HepG2 (cell line): ENCODE measurements at regions not wholly inside any gene's neighbourhood (a gene's known extent, or its start where the extent isn't known, plus 50 kb on each side); places are given as distances from the start of the nearest gene placed in this dataset.

Experiments used
- ATAC-seq: fragments of 200-7000 bp; cut with Tn5 transposase; 3 replicates; pipeline ENCODE4 v1.9.1; 2020; ENCODE audit warnings: mild to moderate bottlenecking, moderate library complexity
- BruUV-seq: library from RNA; stranded (reverse); fragments of 400-500 nt; replicated peaks from 2 replicates; lab custom pipeline; 2021; lab: Mats Ljungman, UMichigan
- CTCF ChIA-PET: fragments of 300-600 bp; formaldehyde crosslinking; extraction: SDS; loops from one replicate; lab custom pipeline; 2021; ENCODE audit warnings: low total read pairs, inconsistent platforms, low intra/inter-chr PET ratio; lab: Yijun Ruan, JAX
- POLR2A ChIA-PET: fragments of 350-600 bp; sonication (Branson Sonifier 250); formaldehyde crosslinking; loops from one replicate; lab custom pipeline; 2020; ENCODE audit warnings: antibody characterized with exemption, inconsistent platforms; lab: Yijun Ruan, JAX
- DNase-seq: peaks from one replicate; pipeline ENCODE4 v3.0.0-alpha.2; 2015; ENCODE audit warnings: low spot score
- FAIRE-seq: peaks from 3 replicates; lab custom pipeline; 2011; peaks lifted over from hg19 to GRCh38; lab: Jason Lieb, UNC
- H2AFZ ChIP-seq: one replicate; pipeline ENCODE4 v1.6.1; 2011; ENCODE audit warnings: low read length, inconsistent platforms
- H3K27ac ChIP-seq: fragments of 300-600 bp; 3 replicates; pipeline ENCODE4 v1.8.0; 2011; ENCODE audit warnings: mixed run types, mild to moderate bottlenecking, mixed read lengths, low read length, inconsistent platforms; ENCODE audit not compliant: insufficient read depth; ENCODE audit errors: extremely low read length
- H3K27me3 ChIP-seq, 2 experiments: fragments of 200-600 bp in 1 of 2; 2 replicates in 1 of 2; 3 replicates in 1 of 2; pipeline versions ENCODE4 v1.6.0 to v1.8.0; 2011; ENCODE audit warnings: low read length in 2 of 2, mild to moderate bottlenecking in 2 of 2, moderate library complexity in 2 of 2, inconsistent platforms in 1 of 2; ENCODE audit not compliant: insufficient read depth in 2 of 2, control insufficient read depth in 1 of 2
- H3K36me3 ChIP-seq, 2 experiments: fragments of 200-600 bp in 1 of 2; replicated peaks in 1 of 2; 2 replicates in 1 of 2; 3 replicates in 1 of 2; pipeline versions ENCODE4 v1.5.1 to v1.8.0; 2011; ENCODE audit warnings: low read length in 2 of 2, inconsistent platforms in 1 of 2; ENCODE audit not compliant: insufficient read depth in 2 of 2, control insufficient read depth in 1 of 2
- H3K4me1 ChIP-seq: 2 replicates; pipeline ENCODE4 v1.5.1; 2012; ENCODE audit warnings: low read length, inconsistent platforms; ENCODE audit not compliant: insufficient read depth
- H3K4me2 ChIP-seq: 2 replicates; pipeline ENCODE4 v1.6.0; 2011; ENCODE audit warnings: low read depth, low read length, inconsistent platforms
- H3K4me3 ChIP-seq, 3 experiments: fragments of 200-600 bp in 1 of 3; sonication (generic), shearing (Covaris generic) in 1 of 3; replicated peaks in 1 of 3; 2 replicates each; pipeline ENCODE4 v1.5.1; 2011 to 2016; ENCODE audit warnings: low read length in 3 of 3, inconsistent platforms in 2 of 3, low read depth in 2 of 3, mild to moderate bottlenecking in 2 of 3, control low read depth in 1 of 3, mixed read lengths in 1 of 3; ENCODE audit not compliant: insufficient read depth in 1 of 3
- H3K79me2 ChIP-seq: one replicate; pipeline ENCODE4 v1.6.1; 2011; ENCODE audit warnings: low read length, inconsistent platforms; ENCODE audit not compliant: insufficient read depth
- H3K9ac ChIP-seq: 2 replicates; pipeline ENCODE4 v1.6.0; 2011; ENCODE audit warnings: mild to moderate bottlenecking, low read depth, low read length, inconsistent platforms; ENCODE audit not compliant: insufficient read depth
- H3K9me3 ChIP-seq: 2 replicates; pipeline ENCODE4 v1.5.1; 2012; ENCODE audit warnings: mild to moderate bottlenecking, low read length
- H4K20me1 ChIP-seq: 2 replicates; pipeline ENCODE4 v1.6.0; 2011; ENCODE audit warnings: inconsistent platforms, mild to moderate bottlenecking, low read length, moderate library complexity; ENCODE audit not compliant: insufficient read depth
- ELF4 ChIP-seq: sonication (generic); formaldehyde crosslinking; IDR thresholded peaks from 2 replicates; pipeline ENCODE4 v1.5.0; 2020; ENCODE audit warnings: missing genetic modification reagents, mild to moderate bottlenecking, moderate library complexity, borderline replicate concordance
- STAG1 ChIP-seq: sonication (generic); formaldehyde crosslinking; IDR thresholded peaks from 2 replicates; pipeline ENCODE4 v1.4.0; 2020; ENCODE audit warnings: missing genetic modification reagents
- TCF12 ChIP-seq, 2 experiments: fragments of 450-650 bp in 1 of 2; sonication (generic) in 1 of 2; formaldehyde crosslinking in 1 of 2; IDR thresholded peaks; 2 replicates each; pipeline versions ENCODE4 v1.6.1 to v1.8.0; 2017 to 2022; ENCODE audit warnings: antibody characterized with exemption in 1 of 2, mild to moderate bottlenecking in 1 of 2, missing genetic modification reagents in 1 of 2, moderate library complexity in 1 of 2
- ZNF331 ChIP-seq: sonication (generic); formaldehyde crosslinking; IDR thresholded peaks from 2 replicates; pipeline ENCODE4 v1.4.0; 2020; ENCODE audit warnings: missing genetic modification reagents
- ZNF549 ChIP-seq: sonication (generic); formaldehyde crosslinking; IDR thresholded peaks from 2 replicates; pipeline ENCODE4 v1.5.0; 2020; ENCODE audit warnings: missing genetic modification reagents
- ZNF552 ChIP-seq: sonication (generic); formaldehyde crosslinking; IDR thresholded peaks from 2 replicates; pipeline ENCODE4 v1.9.0; 2022; ENCODE audit warnings: missing genetic modification reagents, mild to moderate bottlenecking, borderline replicate concordance
- ZNF746 ChIP-seq: sonication (generic); formaldehyde crosslinking; IDR thresholded peaks from 2 replicates; pipeline ENCODE4 v1.8.0; 2022; ENCODE audit warnings: mild to moderate bottlenecking, missing genetic modification reagents
- ZSCAN30 ChIP-seq: sonication (generic); formaldehyde crosslinking; IDR thresholded peaks from 2 replicates; pipeline ENCODE4 v1.5.0; 2020; ENCODE audit warnings: mild to moderate bottlenecking, missing genetic modification reagents
- WGBS: methylation state at CpG from one replicate; pipeline ENCODE4 v1.1.6; 2017; ENCODE audit warnings: low lambda C conversion rate; 5-methylcytosine and 5-hydroxymethylcytosine counted together
- in situ Hi-C: cut with HindIII; loops from 2 replicates; pipeline ENCODE4 v1.10.0; 2017; ENCODE audit warnings: low pct_unique_long_range_greater_than_20kb; ENCODE audit not compliant: extremely low pct_ligation_motif_present
- intact Hi-C: fragments of 100-400 bp; cut with micrococcal nuclease; formaldehyde crosslinking; loops from one replicate; pipeline ENCODE4 v1.10.0; 2022; ENCODE audit not compliant: unreplicated experiment
- TF ChIP-seq, protein P1 (sequence below): sonication (generic); formaldehyde crosslinking; IDR thresholded peaks from 2 replicates; pipeline ENCODE4 v1.4.0; 2020; ENCODE audit warnings: missing genetic modification reagents, borderline replicate concordance
- TF ChIP-seq, protein P2 (sequence below), 2 experiments: fragments of 450-650 bp in 1 of 2; sonication (generic) in 1 of 2; formaldehyde crosslinking; IDR thresholded peaks; 2 replicates each; pipeline versions ENCODE4 v1.5.0 to v1.8.0; 2020 to 2022; ENCODE audit warnings: mild to moderate bottlenecking in 1 of 2, missing genetic modification reagents in 1 of 2
- TF ChIP-seq, protein P3 (sequence below): sonication (generic); formaldehyde crosslinking; IDR thresholded peaks from 2 replicates; pipeline ENCODE4 v1.4.0; 2020; ENCODE audit warnings: mild to moderate bottlenecking, missing genetic modification reagents

DNA sequence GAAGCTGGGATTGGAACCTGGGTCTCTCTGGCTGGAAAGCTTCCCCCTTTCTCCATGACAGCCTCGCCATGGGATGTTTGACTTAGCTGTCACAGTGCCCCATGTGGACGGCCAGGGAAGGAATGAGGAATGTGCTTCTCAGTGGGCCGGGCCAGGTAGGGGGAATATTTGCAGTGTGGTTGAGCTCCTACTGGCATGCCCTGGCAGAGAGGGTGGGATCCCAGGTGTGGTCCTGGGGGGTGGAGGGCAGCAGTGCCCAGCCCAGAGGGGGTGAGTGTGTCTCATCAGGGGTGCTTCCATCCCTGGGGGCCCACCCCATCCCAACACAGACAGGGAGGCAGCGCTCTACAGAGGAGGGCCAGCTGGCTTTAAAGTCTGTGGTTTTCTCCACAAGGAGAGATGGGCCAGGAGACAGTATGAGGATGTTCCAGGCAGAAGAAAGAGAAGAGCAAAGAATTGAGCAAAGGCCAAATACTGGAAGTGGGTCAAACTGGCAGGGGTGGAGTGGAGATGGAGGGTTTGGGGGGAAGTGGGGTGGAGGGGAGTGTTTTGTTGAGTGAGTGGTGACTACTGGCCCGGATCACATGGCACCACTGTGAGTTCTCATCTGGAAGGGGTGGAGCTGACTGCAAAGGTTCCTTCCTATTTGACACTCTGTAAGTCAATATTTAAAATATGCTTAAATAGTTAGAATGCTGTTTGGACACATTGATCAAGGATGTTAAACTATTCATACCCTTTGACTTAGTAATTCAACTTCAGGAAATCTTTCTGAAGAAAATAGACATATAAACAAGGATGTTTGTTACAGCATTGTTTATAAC is 94.0 kb downstream of the MYCN start (continued):
- TF ChIP-seq ELF4 (CRISPR knock-in tag) (no peak), STAG1 (peak; percentile 38)
- TF ChIP-seq, protein P1, sequence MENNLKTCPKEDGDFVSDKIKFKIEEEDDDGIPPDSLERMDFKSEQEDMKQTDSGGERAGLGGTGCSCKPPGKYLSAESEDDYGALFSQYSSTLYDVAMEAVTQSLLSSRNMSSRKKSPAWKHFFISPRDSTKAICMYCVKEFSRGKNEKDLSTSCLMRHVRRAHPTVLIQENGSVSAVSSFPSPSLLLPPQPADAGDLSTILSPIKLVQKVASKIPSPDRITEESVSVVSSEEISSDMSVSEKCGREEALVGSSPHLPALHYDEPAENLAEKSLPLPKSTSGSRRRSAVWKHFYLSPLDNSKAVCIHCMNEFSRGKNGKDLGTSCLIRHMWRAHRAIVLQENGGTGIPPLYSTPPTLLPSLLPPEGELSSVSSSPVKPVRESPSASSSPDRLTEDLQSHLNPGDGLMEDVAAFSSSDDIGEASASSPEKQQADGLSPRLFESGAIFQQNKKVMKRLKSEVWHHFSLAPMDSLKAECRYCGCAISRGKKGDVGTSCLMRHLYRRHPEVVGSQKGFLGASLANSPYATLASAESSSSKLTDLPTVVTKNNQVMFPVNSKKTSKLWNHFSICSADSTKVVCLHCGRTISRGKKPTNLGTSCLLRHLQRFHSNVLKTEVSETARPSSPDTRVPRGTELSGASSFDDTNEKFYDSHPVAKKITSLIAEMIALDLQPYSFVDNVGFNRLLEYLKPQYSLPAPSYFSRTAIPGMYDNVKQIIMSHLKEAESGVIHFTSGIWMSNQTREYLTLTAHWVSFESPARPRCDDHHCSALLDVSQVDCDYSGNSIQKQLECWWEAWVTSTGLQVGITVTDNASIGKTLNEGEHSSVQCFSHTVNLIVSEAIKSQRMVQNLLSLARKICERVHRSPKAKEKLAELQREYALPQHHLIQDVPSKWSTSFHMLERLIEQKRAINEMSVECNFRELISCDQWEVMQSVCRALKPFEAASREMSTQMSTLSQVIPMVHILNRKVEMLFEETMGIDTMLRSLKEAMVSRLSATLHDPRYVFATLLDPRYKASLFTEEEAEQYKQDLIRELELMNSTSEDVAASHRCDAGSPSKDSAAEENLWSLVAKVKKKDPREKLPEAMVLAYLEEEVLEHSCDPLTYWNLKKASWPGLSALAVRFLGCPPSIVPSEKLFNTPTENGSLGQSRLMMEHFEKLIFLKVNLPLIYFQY (CRISPR knock-in tag) = peak; percentile 58; the same call in 1 of the 2 replicates

DNA sequence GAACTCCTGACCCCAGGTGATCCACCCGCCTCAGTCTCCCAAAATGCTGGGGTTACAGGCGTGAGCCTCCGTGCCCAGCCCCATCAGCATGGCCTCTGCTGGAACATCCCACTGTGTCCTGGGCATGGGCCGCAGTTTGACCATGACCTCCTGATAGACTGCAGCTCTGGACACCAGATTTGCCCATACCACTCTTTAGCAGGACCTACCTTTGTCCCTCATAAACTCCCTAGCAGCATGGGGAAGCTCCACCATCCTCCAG is 92.6 kb downstream of the MYCN start:
- Histone ChIP-seq H4K20me1 (no peaks in the 10 kb centered on the region), H3K4me1 (peaks cover 20% of the 10 kb centered on the region), H3K4me3 (no peak overlapping the region), H3K27me3 (peaks cover 0 to 23% of the 10 kb centered on the region in 2 experiments; a peak in 3 of 5 replicates), H3K36me3 (no peaks in the 10 kb centered on the region), H3K79me2 (no peaks in the 10 kb centered on the region), H3K9me3 (no peaks in the 10 kb centered on the region), H3K9ac (no peak overlapping the region), H3K4me2 (no peak overlapping the region), H3K27ac (no peak overlapping the region), H2AFZ (no peak overlapping the region)
- WGBS = 94% methylated on average over 4 of the region's 4 CpGs
- TF ChIP-seq TCF12 (IDR thresholded peaks at IDR 0.05) (no peak), TCF12 (CRISPR knock-in tag; IDR thresholded peaks at IDR 0.05) (no peak), ZSCAN30 (CRISPR knock-in tag) (no peak), ZNF746 (no peak), ZNF552 (CRISPR knock-in tag) (no peak), ZNF549 (CRISPR knock-in tag) (no peak), ZNF331 (CRISPR knock-in tag) (no peak)
- TF ChIP-seq, protein P2, sequence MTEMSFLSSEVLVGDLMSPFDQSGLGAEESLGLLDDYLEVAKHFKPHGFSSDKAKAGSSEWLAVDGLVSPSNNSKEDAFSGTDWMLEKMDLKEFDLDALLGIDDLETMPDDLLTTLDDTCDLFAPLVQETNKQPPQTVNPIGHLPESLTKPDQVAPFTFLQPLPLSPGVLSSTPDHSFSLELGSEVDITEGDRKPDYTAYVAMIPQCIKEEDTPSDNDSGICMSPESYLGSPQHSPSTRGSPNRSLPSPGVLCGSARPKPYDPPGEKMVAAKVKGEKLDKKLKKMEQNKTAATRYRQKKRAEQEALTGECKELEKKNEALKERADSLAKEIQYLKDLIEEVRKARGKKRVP (CRISPR knock-in tag; IDR thresholded peaks at IDR 0.05) = no peak
- TF ChIP-seq, protein P3, sequence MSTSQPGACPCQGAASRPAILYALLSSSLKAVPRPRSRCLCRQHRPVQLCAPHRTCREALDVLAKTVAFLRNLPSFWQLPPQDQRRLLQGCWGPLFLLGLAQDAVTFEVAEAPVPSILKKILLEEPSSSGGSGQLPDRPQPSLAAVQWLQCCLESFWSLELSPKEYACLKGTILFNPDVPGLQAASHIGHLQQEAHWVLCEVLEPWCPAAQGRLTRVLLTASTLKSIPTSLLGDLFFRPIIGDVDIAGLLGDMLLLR = no peak
- in situ Hi-C loops = no loop called here
- FAIRE-seq (no peak), DNase-seq (no peak), ATAC-seq (no peak)
- intact Hi-C loops = loop anchor here (10.0 kb wide), 1 partner anchor 182 kb away; no protein-coding TSS in a partner anchor
- CTCF ChIA-PET = no interaction called here
- no TSS peak for BruUV-seq
- POLR2A ChIA-PET = no interaction called here
